Psoas muscle (tissue), 7 donors: ENCODE measurements at regions not wholly inside any gene's neighbourhood (a gene's known extent, or its start where the extent isn't known, plus 50 kb on each side); places are given as distances from the start of the nearest gene placed in this dataset.

Source experiments
- ATAC-seq, 4 donors: fragments of 200-7000 bp; cut with Tn5 transposase; one replicate each; pipeline ENCODE4 v1.9.1; 2020; ENCODE audit warnings: moderate library complexity in 3 of 4, mild to moderate bottlenecking in 2 of 4
- DNase-seq, 2 donors: peaks; one replicate each; pipeline ENCODE4 v3.0.0-alpha.2; 2020
- H3K27ac ChIP-seq: fragments of 200-600 bp; one replicate; pipeline ENCODE4 v1.8.0; 2022
- H3K27me3 ChIP-seq, 3 donors: fragments of 200-600 bp in 1 of 3; one replicate each; pipeline versions ENCODE4 v1.6.1 to v1.8.0; 2013 to 2022; ENCODE audit warnings: low read length in 2 of 3, mild to moderate bottlenecking in 2 of 3, moderate library complexity in 1 of 3; ENCODE audit not compliant: insufficient read depth in 3 of 3
- H3K36me3 ChIP-seq, 2 donors: fragments of 200-600 bp in 1 of 2; one replicate each; pipeline versions ENCODE4 v1.6.1 to v1.8.0; 2013 to 2022; ENCODE audit warnings: low read depth in 1 of 2, mild to moderate bottlenecking in 1 of 2, moderate library complexity in 1 of 2; ENCODE audit not compliant: insufficient read depth in 1 of 2
- H3K4me1 ChIP-seq: fragments of 200-600 bp; one replicate; pipeline ENCODE4 v1.8.0; 2022
- H3K4me3 ChIP-seq: fragments of 200-600 bp; one replicate; pipeline ENCODE4 v1.8.0; 2022; ENCODE audit warnings: mild to moderate bottlenecking
- H3K9me3 ChIP-seq: fragments of 200-600 bp; one replicate; pipeline ENCODE4 v1.8.0; 2022
- WGBS, 3 donors: extraction: QIAGEN DNeasy Blood & Tissue Kit; methylation state at CpG; one replicate each; pipeline versions ENCODE4 v1.1.6 to v1.1.7; 2013; 5-methylcytosine and 5-hydroxymethylcytosine counted together
- intact Hi-C, 2 donors: fragments of 100-400 bp; cut with DNase I; formaldehyde crosslinking; loops; one replicate each; pipeline versions ENCODE4 v1.11.0 to v1.14.2; 2022
- TF ChIP-seq, protein P1 (sequence below): fragments of 200-600 bp; IDR thresholded peaks from one replicate; pipeline ENCODE4 v1.8.0; 2022; ENCODE audit warnings: antibody characterized with exemption
- donor health status: healthy with polysubstance abuse.
- donor health status: DM: no; HTN: no; CAD: no; lungs with moderate emphysema.
- donor health status: Bipolar disorder and iron deficiency.
- donor health status: healthy.
- donor health status: DM: yes; HTN: yes; CAD: no.
- donor health status: DM: no; HTN: no; CAD: no.
- donor health status: DM: yes; HTN: yes; CAD: no.

DNA sequence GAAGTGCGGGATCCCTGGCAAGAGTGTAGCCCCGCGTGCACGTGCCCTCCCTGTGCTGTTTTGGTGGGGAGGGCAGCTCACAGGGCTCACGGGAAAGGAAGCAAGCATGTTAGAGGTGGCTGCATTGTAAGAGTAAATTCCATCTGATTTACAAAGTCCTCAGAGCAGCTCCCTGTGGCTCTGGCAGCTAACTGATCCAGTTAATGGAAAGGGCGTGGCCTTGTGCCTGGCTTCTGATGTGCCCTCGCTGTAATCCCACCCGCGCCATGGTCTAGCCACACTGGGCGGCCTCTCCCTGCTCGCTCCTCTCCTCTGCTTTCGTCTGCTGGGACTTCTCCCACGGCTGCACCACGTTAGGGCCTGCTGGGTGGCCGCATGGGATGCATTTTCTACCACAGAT lies 258.5 kb downstream of the FGF9 start:
- TF ChIP-seq, protein P1, sequence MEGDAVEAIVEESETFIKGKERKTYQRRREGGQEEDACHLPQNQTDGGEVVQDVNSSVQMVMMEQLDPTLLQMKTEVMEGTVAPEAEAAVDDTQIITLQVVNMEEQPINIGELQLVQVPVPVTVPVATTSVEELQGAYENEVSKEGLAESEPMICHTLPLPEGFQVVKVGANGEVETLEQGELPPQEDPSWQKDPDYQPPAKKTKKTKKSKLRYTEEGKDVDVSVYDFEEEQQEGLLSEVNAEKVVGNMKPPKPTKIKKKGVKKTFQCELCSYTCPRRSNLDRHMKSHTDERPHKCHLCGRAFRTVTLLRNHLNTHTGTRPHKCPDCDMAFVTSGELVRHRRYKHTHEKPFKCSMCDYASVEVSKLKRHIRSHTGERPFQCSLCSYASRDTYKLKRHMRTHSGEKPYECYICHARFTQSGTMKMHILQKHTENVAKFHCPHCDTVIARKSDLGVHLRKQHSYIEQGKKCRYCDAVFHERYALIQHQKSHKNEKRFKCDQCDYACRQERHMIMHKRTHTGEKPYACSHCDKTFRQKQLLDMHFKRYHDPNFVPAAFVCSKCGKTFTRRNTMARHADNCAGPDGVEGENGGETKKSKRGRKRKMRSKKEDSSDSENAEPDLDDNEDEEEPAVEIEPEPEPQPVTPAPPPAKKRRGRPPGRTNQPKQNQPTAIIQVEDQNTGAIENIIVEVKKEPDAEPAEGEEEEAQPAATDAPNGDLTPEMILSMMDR: no peak
- WGBS, 3 donors: 83 to 87% (median 84%) methylated on average over 15 of the region's 15 CpGs
- H3K4me3 ChIP-seq: no peak overlapping the region
- no peaks in the 10 kb centered on the region for H3K4me1 ChIP-seq
- intact Hi-C loops: no loop called here
- ATAC-seq (no peak), DNase-seq (no peak)
- H3K9me3 ChIP-seq: no peaks in the 10 kb centered on the region
- no peaks in the 10 kb centered on the region for H3K36me3 ChIP-seq
- H3K27ac ChIP-seq: no peak overlapping the region
- H3K27me3 ChIP-seq: no peaks in the 10 kb centered on the region

DNA sequence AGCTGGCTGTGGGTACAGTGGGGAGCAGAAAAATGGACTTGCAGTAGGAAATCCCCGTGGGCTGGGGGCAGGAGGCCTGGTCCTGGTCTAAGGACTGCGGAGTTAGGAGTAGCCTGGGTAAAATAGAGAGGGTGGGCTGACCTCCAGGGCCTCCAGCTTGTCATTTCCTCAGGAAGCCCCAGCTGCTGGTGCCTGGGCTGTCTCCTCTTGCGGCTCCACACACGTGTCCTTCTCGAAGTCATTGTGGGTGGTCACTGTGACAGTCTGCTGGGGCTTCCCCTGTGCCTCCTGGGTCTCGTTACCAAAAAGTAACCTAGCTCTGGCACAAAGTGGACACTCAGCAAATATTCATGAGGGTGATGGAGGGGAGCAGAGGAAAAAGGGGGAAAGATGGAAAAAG lies 259.7 kb downstream of the FGF9 start:
- Histone ChIP-seq H3K36me3 (no peaks in the 10 kb centered on the region), H3K27ac (no peak overlapping the region), H3K4me1 (no peaks in the 10 kb centered on the region), H3K27me3 (no peaks in the 10 kb centered on the region), H3K9me3 (no peaks in the 10 kb centered on the region), H3K4me3 (no peak overlapping the region)
- 45 to 56% (median 56%) methylated on average over 5 to 6 of the region's 6 CpGs for WGBS, 3 donors
- DNase-seq (no peak), ATAC-seq (no peak)
- TF ChIP-seq, protein P1: no peak
- intact Hi-C loops: no loop called here

DNA sequence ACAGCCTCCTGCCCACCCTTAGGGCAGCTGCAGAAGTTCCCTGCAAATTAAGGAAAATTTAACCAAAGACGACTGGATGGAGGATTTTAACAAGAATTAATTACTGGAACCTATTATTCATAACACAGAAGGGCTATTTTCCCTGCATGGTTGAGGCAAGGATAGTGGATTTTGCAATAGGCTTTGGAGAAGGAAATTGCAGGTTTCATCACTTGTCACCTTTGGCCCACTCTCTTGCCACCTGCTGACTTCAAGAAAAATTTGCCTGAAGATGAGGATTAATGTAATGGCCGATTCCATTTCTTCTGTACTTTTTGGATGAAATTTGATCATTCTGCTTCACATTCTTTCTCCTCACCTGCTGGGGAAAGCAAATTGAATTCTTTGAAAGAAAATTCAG lies 261.7 kb downstream of the FGF9 start:
- Histone ChIP-seq H3K27ac (no peak overlapping the region), H3K27me3 (no peaks in the 10 kb centered on the region), H3K4me1 (no peaks in the 10 kb centered on the region), H3K9me3 (no peaks in the 10 kb centered on the region), H3K4me3 (no peak overlapping the region), H3K36me3 (no peaks in the 10 kb centered on the region)
- ATAC-seq (no peak), DNase-seq (no peak)
- TF ChIP-seq, protein P1: no peak
- 35 to 52% (median 42%) methylated on average over 2 of the region's 2 CpGs for WGBS, 3 donors
- intact Hi-C loops: no loop called here

DNA sequence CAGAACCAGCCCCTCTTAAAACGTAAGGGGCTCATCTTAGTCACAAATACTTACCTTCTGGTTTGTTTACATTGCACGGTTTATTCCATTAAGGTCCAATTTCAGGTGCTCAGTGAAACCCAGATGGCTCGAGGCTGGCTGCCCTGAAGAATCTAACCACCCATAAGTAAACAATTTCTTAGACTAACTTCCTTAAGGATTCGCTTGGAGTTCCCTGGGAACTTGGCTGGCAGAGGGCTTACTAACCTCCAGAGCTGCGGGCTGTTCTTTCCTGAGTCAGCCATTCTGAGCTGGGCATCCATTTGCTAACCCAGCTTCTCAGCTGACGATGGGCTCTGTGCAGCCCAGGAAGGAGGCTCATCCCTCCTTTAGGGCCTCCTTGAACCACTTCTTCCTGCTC lies 262.1 kb downstream of the FGF9 start:
- TF ChIP-seq, protein P1: no peak
- no peak for DNase-seq
- WGBS, 3 donors: 64 to 71% (median 69%) methylated on average over 6 of the region's 6 CpGs
- H3K36me3 ChIP-seq: no peaks in the 10 kb centered on the region
- H3K9me3 ChIP-seq: no peaks in the 10 kb centered on the region
- no peaks in the 10 kb centered on the region for H3K27me3 ChIP-seq
- H3K4me3 ChIP-seq: no peak overlapping the region
- ATAC-seq: no peak
- intact Hi-C loops: no loop called here
- no peak overlapping the region for H3K27ac ChIP-seq
- no peaks in the 10 kb centered on the region for H3K4me1 ChIP-seq

DNA sequence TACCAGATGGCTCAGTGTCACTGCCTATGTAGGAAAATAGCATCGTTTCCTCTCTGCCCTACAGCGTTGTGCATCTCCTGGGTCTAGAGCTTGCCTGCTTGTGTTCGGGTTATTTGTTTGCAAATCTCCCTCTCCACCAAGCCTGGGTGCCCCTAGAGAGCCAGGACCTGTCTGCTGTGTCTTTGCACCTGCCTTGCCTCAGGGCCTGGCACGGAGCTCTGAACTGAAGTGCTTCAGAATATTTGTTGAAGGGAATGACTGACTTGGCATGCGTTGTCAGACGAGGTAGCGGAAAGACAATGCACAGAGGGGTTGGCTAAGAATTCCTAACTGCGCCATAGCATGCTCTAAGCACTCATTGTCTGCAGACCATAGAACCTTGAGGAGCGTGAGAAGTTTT lies 263.4 kb downstream of the FGF9 start:
- TF ChIP-seq, protein P1: no peak
- no peak for DNase-seq
- Histone ChIP-seq H3K36me3 (no peaks in the 10 kb centered on the region), H3K27ac (no peak overlapping the region), H3K4me1 (no peaks in the 10 kb centered on the region), H3K9me3 (no peaks in the 10 kb centered on the region), H3K4me3 (no peak overlapping the region), H3K27me3 (no peaks in the 10 kb centered on the region)
- intact Hi-C loops: no loop called here
- ATAC-seq: no peak
- WGBS, 3 donors: 90 to 94% (median 93%) methylated on average over 9 of the region's 9 CpGs
